Stimulated activated CD8-positive, alpha-beta memory T cell treated with anti-CD3 and anti-CD28 coated beads, Interleukin-7, amount 100 ng/mL, for 24 hours (primary cell): ENCODE measurements at regions not wholly inside any gene's neighbourhood (a gene's known extent, or its start where the extent isn't known, plus 50 kb on each side); places are given as distances from the start of the nearest gene placed in this dataset.
"Not testable (repeated sequence)": the region's sequence is repeated elsewhere in the genome, so short reads cannot be mapped to it uniquely, and the experiment has no call there.

Source experiments
- DNase-seq: peaks from one replicate; pipeline ENCODE4 v3.0.0-alpha.2; 2020; ENCODE audit warnings: low read depth

DNA sequence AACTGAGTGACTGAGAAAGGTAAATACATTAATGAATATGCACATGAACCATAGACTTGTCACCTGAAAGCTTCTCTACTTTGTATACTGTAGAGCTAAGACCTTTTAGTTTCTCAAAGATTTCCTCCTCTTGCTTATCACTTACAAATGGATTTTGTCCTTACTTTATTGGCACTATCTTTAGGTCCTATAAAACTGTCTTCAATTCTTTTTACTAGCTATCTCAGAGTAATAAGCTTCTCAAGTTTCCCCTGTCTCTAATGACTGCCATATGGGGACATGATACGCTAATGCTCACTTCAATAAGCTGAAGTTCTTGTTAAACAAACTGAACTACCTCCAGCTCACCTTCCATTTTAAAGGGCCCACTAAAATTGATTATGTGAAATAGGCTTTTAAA is 468.2 kb upstream of the CCDC196 start:
- DNase-seq, result no peak

DNA sequence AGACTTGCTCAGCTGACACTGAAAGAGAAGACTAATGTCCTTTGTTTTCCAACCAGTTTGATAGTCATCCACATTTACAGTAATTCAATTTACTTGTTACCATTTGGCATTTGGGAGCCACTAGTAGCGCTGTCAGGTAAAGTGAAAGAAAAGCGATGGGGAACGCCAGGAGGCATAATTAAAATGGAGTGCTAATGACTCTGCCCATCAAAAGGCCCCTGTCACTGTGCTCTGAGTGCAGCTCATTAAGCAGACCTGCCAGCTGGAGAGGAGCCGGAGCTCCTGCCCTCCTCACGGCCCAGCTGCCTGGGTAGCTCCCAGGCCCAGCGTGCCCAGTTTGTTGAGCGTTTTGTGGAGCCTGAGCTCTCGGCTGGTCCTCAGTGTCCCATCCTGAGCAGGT is 463.6 kb upstream of the CCDC196 start:
- DNase-seq, result no peak

- DNase-seq, result no peak
Observed at GRCh38 chr14:66025779-66026178, 460.4 kb upstream of the CCDC196 start.

- DNase-seq, result not testable (repeated sequence)
Observed at GRCh38 chr14:66031981-66032380, 454.2 kb upstream of the CCDC196 start.

DNA sequence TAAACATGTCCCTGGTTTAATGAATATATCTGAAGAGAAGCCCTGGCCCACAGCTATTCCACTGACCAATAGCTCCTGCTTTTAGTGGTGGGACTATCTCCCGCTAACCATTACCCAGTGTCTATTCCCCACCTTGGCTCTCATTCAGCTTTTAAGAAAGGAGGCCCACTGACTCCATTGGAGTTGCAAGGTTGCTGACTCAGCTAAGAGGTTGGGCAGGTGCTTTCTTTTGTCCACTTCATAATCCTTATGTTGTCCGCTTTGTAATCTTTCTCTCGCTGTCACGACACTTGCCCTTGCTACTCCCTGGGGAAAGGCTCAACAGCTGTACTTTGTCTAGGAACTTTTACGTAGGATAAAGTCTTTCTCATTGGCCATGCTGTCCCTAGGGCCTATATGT is 453.4 kb upstream of the CCDC196 start:
- DNase-seq, result no peak

DNA sequence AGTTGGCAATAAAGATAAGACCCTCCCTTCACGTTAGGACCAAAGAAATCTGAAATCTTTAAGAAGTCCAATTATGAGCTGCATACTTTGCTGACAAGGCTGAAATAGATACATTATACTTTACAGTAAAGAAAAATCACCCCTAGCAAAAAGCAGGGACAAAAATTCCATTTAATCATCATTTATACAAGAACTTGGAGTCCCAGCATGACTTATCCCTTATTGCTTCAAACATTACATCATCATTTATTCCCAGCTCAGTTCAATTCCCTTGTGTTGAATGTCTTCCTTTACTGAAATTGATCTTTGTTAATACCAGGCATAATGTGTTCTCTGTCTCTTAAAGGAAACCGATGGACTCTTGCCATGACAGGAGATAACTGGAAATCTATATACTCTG is 449.6 kb upstream of the CCDC196 start:
- no peak for DNase-seq

- DNase-seq, result no peak
Observed at GRCh38 chr14:66037361-66037760, 448.8 kb upstream of the CCDC196 start.

- no peak for DNase-seq
Observed at GRCh38 chr14:66038212-66038611, 448.0 kb upstream of the CCDC196 start.

GRCh38 chr14:66038618-66039017 is 447.6 kb upstream of the CCDC196 start:
- no peak for DNase-seq

GRCh38 chr14:66039495-66039894 is 446.7 kb upstream of the CCDC196 start:
- no peak for DNase-seq

DNA sequence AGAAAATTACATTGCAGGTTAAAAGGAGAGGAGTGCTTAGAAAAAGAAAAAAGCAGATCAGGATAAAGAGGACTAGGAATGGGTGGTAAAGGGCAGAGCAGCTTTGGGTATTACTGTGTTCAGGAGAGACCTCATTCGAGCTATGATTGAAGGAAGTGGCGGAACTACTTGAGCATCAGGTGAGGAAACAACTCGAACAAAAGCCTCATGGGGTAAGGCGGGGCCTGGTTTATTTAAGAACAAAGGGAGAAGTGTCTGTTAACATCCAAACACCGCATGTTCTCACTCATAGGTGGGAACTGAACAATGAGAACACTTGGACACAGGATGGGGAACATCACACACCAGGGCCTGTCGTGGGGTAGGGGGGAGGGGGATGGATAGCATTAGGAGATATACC is 444.6 kb upstream of the CCDC196 start:
- DNase-seq, result no peak

- DNase-seq, result no peak
Observed at GRCh38 chr14:66043921-66044320, 442.2 kb upstream of the CCDC196 start.

DNA sequence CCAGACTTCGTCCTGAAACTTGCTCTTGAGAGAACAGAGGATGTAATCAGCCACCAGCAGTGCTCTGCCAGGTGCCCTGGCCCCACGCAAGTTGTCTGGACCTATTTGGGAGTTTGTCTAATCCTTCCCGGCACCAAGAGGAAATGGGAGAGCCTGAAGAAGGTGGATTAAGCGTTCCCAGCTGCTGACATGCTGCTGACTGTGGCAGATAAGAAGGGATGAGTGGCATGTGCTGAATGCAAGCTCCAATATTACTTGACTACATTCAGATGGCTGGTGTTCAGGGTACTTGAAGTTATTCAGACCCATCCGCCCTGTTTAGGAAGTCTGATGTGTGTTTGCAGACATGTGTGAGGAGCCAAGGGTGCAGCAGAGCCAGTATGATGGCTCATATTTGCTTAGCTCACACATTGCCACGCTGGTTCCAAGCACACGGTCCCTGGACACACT is 440.6 kb upstream of the CCDC196 start:
- no peak for DNase-seq

DNA sequence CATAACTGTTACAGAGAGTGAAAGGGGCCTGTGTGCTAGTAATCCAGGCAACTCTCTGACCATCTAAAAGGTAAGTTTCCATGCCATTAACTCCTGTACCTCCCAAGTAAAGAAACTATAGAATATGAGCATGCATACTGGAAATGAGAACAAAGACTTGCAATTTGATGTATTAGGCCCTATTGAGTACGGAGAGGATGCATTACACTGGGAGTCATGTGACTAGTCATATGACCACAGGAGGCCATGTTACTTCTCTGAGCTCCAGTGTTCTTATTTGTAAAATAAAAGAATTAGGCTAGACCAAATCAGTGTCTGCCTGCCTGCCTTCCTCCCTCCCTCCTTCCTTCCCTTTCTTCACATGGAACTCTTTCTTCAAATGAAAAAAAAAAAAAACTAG is 440.1 kb upstream of the CCDC196 start:
- no peak for DNase-seq

DNA sequence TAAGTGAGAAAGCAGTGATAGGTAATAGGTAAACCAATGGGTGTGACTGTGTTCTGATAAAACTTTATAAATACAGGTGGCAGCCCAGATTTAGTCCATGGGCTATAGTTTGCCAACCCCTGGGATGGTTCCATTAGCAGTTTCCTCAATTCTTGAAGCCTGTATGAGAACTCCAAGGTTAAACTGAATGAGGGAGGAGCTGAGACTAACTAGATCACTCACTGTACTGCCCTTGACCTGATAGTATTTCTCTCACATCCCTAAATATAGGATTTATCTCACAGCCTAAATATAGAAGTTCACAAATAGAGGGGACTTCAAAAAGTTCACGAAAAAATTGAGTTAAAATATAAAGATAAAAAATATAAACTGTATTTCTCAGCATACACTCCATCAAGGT is 439.6 kb upstream of the CCDC196 start:
- no peak for DNase-seq

DNA sequence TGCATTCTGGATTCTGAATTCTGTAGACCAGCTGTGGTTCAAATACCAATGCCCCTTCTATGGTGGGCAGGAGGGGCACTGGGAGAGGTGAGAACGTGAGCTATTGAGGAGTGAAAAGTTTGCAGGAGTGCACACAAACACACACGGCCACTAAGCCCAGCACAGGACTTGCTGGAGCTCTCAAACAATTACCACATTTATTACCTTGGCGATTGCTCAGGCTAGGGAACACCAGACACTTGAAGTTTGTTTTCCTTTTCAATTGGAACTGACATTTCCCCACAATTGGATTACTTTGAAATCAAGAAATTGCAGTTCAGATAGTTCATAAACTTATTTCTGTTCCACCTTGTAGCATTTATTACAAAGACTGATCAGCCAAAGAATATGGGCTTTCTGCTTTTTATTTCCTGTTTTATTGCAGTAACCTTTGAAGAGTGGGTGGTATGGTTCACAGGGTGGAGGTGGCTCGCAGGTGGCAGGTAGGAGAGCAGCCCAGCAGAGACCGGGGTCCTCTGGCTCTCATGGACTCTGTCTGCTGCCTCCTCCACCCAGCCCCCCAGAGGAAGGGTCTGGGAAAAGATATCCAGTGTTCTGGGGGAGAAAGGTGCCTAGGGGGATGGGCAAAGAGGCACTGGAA is 429.8 kb upstream of the CCDC196 start:
- no peak for DNase-seq

DNA sequence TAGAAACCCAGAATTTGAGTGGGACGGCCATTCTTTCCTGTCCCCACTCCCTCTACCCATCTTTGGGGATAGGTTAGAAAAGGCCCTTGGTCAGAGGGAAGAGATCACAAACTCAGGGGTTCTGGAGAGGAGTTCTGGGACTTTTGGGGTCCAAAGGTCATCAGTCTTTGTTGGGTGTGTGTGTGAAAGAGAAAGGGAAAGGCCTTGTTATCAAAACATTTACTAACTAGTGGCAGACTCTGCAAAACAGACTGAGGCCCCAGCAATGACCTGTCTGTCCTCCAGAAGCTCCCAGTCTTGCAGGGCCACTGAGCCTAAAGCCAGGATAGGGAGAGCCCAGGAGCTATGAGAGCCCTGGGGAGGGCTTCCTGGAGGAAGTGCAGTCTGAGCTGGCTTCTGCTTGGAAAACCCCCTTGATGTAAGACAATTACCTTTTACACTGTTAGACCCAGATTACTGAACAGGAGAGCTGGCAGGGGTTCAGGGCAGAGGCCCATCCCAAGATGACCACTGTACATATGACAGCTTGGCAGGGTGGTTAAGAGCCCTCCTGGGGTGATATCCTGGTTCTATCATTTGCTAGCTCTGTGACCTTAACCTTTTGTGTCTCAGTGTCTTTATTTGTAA is 429.1 kb upstream of the CCDC196 start:
- DNase-seq, result no peak

GRCh38 chr14:66065188-66065587 is 421.0 kb upstream of the CCDC196 start:
- no peak for DNase-seq

DNA sequence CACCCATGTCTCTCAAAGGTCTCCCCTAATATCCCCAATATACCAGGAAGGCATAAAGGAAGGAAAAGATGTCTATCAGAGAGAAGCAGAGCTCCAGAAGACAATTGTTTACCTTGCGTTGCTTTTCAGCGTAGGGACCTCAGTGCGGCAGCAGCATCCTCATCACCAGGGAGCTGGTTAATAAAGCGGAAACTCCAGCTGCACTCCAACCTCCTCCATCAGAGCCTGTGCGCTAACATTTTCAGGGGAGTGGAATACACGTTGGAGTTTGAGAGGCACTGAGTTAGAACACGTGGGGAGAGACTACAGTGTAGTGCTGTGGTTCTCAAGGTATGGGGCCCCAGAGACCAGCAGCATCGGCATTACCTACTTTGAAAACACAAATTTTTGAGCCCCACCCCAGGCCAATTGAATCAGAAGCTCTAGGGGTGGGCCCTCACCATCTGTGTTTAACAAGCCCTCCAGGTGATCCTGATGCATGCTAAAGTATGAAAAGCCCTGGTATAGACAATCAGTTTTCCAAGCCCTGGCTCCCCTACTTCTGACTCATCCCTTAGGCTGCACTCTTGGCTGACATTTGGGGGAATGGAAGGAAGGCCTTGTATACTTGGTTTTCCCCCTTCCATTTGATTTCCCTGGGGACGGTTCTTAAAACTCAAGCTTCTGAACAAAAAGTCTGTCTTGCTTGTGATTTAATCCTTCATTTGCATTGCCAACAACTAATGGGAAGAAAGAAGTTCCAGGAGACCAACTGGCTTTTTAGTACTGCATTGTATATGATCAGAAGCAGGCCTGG is 419.0 kb upstream of the CCDC196 start:
- DNase-seq, result no peak

GRCh38 chr14:66069036-66069435 is 417.1 kb upstream of the CCDC196 start:
- no peak for DNase-seq

DNA sequence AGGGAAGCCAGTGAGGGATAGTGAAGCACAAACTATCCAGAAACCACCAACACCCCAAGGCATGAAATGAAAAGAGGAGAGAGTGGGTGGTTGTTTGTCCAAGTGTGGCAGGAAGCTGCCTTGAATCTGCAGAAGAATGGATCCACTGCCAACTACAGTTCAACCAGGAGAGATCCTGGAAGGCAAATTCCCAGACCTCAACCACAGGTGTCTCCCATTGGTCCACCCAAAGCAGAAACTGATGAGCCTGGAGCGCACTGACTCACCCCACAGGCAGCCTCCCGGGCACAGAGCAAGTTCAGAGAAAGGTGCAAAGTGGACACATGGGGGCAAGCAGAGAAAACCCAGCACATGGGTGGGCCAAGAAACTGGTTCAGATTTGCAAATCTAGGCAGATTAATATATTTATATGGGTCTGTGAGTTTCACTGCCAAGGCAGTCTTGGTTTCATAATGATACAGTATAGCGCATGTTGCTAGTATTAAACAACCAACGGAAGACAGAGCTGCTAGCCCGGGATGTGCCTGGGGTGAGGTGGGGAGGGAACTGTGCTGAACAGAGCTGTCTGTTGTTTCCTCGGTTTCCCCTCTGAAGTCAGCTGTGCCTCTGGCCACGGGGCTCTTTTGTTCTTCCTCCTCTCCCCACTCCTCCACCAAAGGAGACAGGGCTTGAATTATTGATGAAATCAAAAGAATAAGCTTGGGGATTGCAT is 416.2 kb upstream of the CCDC196 start:
- no peak for DNase-seq

DNA sequence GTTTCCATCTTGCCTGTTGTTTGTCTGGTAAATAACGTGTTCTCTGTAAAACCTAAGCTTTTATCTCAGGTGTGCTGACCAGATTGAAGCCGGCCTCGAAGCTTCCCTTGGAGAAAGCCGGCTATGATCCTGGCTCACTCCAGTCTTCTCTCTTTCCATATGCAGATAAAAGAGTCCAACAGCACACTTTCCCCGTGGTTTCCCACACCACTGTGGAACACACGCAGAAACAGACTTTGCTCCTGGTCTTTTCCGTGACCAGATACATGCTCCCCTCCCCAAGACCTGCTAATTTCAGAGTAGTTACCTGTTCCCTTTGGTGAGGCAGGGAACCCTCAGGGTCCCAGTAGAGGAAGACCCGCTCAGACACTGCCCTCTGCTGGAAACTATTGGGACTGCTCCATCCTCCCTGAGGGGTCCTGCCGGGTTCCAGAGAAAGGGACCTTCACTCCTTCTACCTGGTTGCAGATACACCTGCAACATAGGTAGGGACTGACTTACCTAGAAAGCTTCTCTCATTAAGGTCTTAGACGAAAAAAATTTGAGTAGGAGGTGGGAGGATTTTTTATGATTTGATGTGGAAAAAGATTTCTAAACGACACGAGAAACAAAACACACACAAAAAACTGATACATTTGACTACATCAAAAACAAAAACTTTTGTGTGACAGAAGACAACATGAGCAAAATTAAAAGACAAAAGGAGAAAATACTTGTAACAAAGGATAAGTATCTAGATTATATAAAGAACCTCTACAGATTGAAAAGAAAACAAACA is 415.4 kb upstream of the CCDC196 start:
- peak; percentile 64 for DNase-seq
